Lower leg skin (tissue), 3 donors: ENCODE measurements at regions not wholly inside any gene's neighbourhood (a gene's known extent, or its start where the extent isn't known, plus 50 kb on each side); places are given as distances from the start of the nearest gene placed in this dataset.

Source experiments
- POLR2A ChIP-seq, 2 donors: fragments of 450-650 bp; IDR thresholded peaks; one replicate each; pipeline ENCODE4 v1.6.1; 2016 to 2017; ENCODE audit warnings: antibody characterized with exemption in 2 of 2, mild to moderate bottlenecking in 1 of 2, moderate library complexity in 1 of 2
- TF ChIP-seq, protein P1 (sequence below), 3 donors: fragments of 450-650 bp; IDR thresholded peaks; one replicate each; pipeline ENCODE4 v1.5.1; 2016; ENCODE audit warnings: antibody characterized with exemption in 3 of 3, mild to moderate bottlenecking in 3 of 3, moderate library complexity in 2 of 3

DNA sequence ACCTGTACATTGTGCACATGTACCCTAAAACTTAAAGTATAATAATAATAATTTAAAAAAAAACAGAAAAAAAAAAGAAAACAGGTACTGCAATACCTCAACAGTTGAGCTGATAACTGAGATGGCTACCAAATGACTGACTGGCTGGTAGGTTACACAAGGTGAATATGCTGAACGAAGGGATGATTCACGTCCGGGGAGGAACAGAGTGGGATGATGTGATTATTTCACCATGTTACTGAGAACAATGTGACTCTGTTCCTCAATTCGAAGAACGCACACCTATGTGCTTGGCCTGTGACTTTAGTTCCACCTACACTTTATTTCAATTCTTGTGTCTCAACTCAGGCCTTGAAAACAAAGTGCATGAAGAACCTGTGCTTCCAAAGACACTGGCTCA is 111.7 kb downstream of the CXXC4 start:
- TF ChIP-seq, protein P1, sequence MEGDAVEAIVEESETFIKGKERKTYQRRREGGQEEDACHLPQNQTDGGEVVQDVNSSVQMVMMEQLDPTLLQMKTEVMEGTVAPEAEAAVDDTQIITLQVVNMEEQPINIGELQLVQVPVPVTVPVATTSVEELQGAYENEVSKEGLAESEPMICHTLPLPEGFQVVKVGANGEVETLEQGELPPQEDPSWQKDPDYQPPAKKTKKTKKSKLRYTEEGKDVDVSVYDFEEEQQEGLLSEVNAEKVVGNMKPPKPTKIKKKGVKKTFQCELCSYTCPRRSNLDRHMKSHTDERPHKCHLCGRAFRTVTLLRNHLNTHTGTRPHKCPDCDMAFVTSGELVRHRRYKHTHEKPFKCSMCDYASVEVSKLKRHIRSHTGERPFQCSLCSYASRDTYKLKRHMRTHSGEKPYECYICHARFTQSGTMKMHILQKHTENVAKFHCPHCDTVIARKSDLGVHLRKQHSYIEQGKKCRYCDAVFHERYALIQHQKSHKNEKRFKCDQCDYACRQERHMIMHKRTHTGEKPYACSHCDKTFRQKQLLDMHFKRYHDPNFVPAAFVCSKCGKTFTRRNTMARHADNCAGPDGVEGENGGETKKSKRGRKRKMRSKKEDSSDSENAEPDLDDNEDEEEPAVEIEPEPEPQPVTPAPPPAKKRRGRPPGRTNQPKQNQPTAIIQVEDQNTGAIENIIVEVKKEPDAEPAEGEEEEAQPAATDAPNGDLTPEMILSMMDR (IDR thresholded peaks at IDR 0.05), result no peak
- no peak for TF ChIP-seq POLR2A (IDR thresholded peaks at IDR 0.05)
